ENCODE measurements at regions not wholly inside any gene's neighbourhood (a gene's known extent, or its start where the extent isn't known, plus 50 kb on each side); places are given as distances from the start of the nearest gene placed in this dataset.
"Not testable (repeated sequence)": the region's sequence is repeated elsewhere in the genome, so short reads cannot be mapped to it uniquely, and the experiment has no call there.

GRCh38 chr11:104679258-104679657, 219.0 kb downstream of the CASP12 start:
- no peaks in the 10 kb centered on the region for H3K9me3 ChIP-seq (ENCODE audit: insufficient read depth, low read length, severe bottlenecking)
- no peaks in the 10 kb centered on the region for H3K27me3 ChIP-seq (ENCODE audit: insufficient read depth, low read length, poor library complexity)
- H3K4me3 ChIP-seq (ENCODE audit: low read depth in 1 of 2, low read length in 2 of 2), result no peak overlapping the region
- TF ChIP-seq CTCF (IDR thresholded peaks at IDR 0.05; ENCODE audit: borderline replicate concordance, extremely low read depth, low read length, poor library complexity, severe bottlenecking) (no peak), EZH2 (IDR thresholded peaks at IDR 0.05; ENCODE audit: borderline replicate concordance, low read depth, low read length, severe bottlenecking) (no peak)
- H3K36me3 ChIP-seq (ENCODE audit: insufficient read depth, low read length), result no peaks in the 10 kb centered on the region
- H3K79me2 ChIP-seq (ENCODE audit: insufficient read depth, low read length), result no peaks in the 10 kb centered on the region
- no peak overlapping the region for H3K4me2 ChIP-seq (ENCODE audit: insufficient read depth, low read length)
- H3K4me1 ChIP-seq (ENCODE audit: insufficient read depth, low read length), result no peaks in the 10 kb centered on the region; the same call in 1 of the 2 replicates
- ATAC-seq (ENCODE audit: insufficient read depth, low read depth) (no peak), DNase-seq (no peak)
- H3K9ac ChIP-seq (ENCODE audit: low read depth, low read length), result no peak overlapping the region
- H4K20me1 ChIP-seq (ENCODE audit: insufficient read depth, low read length), result no peaks in the 10 kb centered on the region
- no peak overlapping the region for H3K27ac ChIP-seq (ENCODE audit: low read length)
- H2AFZ ChIP-seq (ENCODE audit: low read depth, low read length), result no peak overlapping the region

- Histone ChIP-seq H3K9me3 (ENCODE audit: insufficient read depth, low read length, severe bottlenecking) (no peaks in the 10 kb centered on the region), H3K4me1 (ENCODE audit: insufficient read depth, low read length) (no peaks in the 10 kb centered on the region; the same call in 1 of the 2 replicates), H3K4me3 (ENCODE audit: low read depth in 1 of 2, low read length in 2 of 2) (no peak overlapping the region), H3K27ac (ENCODE audit: low read length) (0 out of 2 replicates have a peak overlapping the region, but pooled peaks have one; percentile 3), H4K20me1 (ENCODE audit: insufficient read depth, low read length) (no peaks in the 10 kb centered on the region), H3K79me2 (ENCODE audit: insufficient read depth, low read length) (no peaks in the 10 kb centered on the region), H3K9ac (ENCODE audit: low read depth, low read length) (no peak overlapping the region), H3K4me2 (ENCODE audit: insufficient read depth, low read length) (no peak overlapping the region), H2AFZ (ENCODE audit: low read depth, low read length) (peak overlapping the region; percentile 39; the same call in 1 of the 2 replicates), H3K27me3 (ENCODE audit: insufficient read depth, low read length, poor library complexity) (no peaks in the 10 kb centered on the region), H3K36me3 (ENCODE audit: insufficient read depth, low read length) (no peaks in the 10 kb centered on the region)
- DNase-seq (no peak), ATAC-seq (ENCODE audit: insufficient read depth, low read depth) (no peak)
- no peak for TF ChIP-seq CTCF (IDR thresholded peaks at IDR 0.05; ENCODE audit: borderline replicate concordance, extremely low read depth, low read length, poor library complexity, severe bottlenecking)
- no peak for TF ChIP-seq EZH2 (IDR thresholded peaks at IDR 0.05; ENCODE audit: borderline replicate concordance, low read depth, low read length, severe bottlenecking)
These were observed 219.9 kb downstream of the CASP12 start for GRCh38 chr11:104678408-104678807.

- H2AFZ ChIP-seq (ENCODE audit: low read depth, low read length); H3K9ac ChIP-seq (ENCODE audit: low read depth, low read length); H4K20me1 ChIP-seq (ENCODE audit: insufficient read depth, low read length); DNase-seq; H3K36me3 ChIP-seq (ENCODE audit: insufficient read depth, low read length); ATAC-seq (ENCODE audit: insufficient read depth, low read depth); H3K27ac ChIP-seq (ENCODE audit: low read length); H3K4me3 ChIP-seq (ENCODE audit: low read depth in 1 of 2, low read length in 2 of 2); H3K4me2 ChIP-seq (ENCODE audit: insufficient read depth, low read length); H3K9me3 ChIP-seq (ENCODE audit: insufficient read depth, low read length, severe bottlenecking); H3K27me3 ChIP-seq (ENCODE audit: insufficient read depth, low read length, poor library complexity); H3K79me2 ChIP-seq (ENCODE audit: insufficient read depth, low read length); H3K4me1 ChIP-seq (ENCODE audit: insufficient read depth, low read length): not testable (repeated sequence)
These were observed 221.2 kb downstream of the CASP12 start for GRCh38 chr11:104677069-104677468.

GRCh38 chr11:104672897-104673296, 225.4 kb downstream of the CASP12 start:
- no peaks in the 10 kb centered on the region for H3K36me3 ChIP-seq (ENCODE audit: insufficient read depth, low read length)
- H3K4me3 ChIP-seq (ENCODE audit: low read depth in 1 of 2, low read length in 2 of 2), result no peak overlapping the region
- H3K27me3 ChIP-seq (ENCODE audit: insufficient read depth, low read length, poor library complexity), result no peaks in the 10 kb centered on the region
- ATAC-seq (ENCODE audit: insufficient read depth, low read depth), result no peak
- H2AFZ ChIP-seq (ENCODE audit: low read depth, low read length), result no peak overlapping the region
- no peak overlapping the region for H3K4me2 ChIP-seq (ENCODE audit: insufficient read depth, low read length)
- H3K79me2 ChIP-seq (ENCODE audit: insufficient read depth, low read length), result no peaks in the 10 kb centered on the region
- H3K27ac ChIP-seq (ENCODE audit: low read length), result no peak overlapping the region
- H3K4me1 ChIP-seq (ENCODE audit: insufficient read depth, low read length), result peaks cover 11% of the 10 kb centered on the region
- H3K9ac ChIP-seq (ENCODE audit: low read depth, low read length), result no peak overlapping the region
- no peaks in the 10 kb centered on the region for H4K20me1 ChIP-seq (ENCODE audit: insufficient read depth, low read length)
- DNase-seq, result no peak
- H3K9me3 ChIP-seq (ENCODE audit: insufficient read depth, low read length, severe bottlenecking), result no peaks in the 10 kb centered on the region
- TF ChIP-seq CTCF (IDR thresholded peaks at IDR 0.05; ENCODE audit: borderline replicate concordance, extremely low read depth, low read length, poor library complexity, severe bottlenecking), result no peak

All from DND-41 (cell line).